H9 (cell line): ENCODE measurements at regions not wholly inside any gene's neighbourhood (a gene's known extent, or its start where the extent isn't known, plus 50 kb on each side); places are given as distances from the start of the nearest gene placed in this dataset.

Experiments
- DNase-seq: peaks from one replicate; pipeline ENCODE4 v3.0.0-alpha.2; 2017
- H2AFZ ChIP-seq: one replicate; pipeline ENCODE4 v1.6.1; 2013; ENCODE audit warnings: mild to moderate bottlenecking, low read length, control low read depth, moderate library complexity
- H2AK5ac ChIP-seq: 2 replicates; pipeline ENCODE4 v1.6.1; 2013; ENCODE audit warnings: low read length, control low read depth, mixed read lengths; ENCODE audit not compliant: insufficient read length
- H2BK120ac ChIP-seq: one replicate; pipeline ENCODE4 v1.6.1; 2013; ENCODE audit warnings: low read depth, mild to moderate bottlenecking, low read length, control low read depth, inconsistent platforms; ENCODE audit not compliant: poor library complexity, severe bottlenecking
- H2BK12ac ChIP-seq: 2 replicates; pipeline ENCODE4 v1.6.1; 2013; ENCODE audit warnings: low read length, control low read depth, mixed read lengths, low read depth; ENCODE audit not compliant: insufficient read length
- H2BK15ac ChIP-seq: 2 replicates; pipeline ENCODE4 v1.6.1; 2013; ENCODE audit warnings: low read depth, low read length, control low read depth
- H2BK20ac ChIP-seq: one replicate; pipeline ENCODE4 v1.6.1; 2013; ENCODE audit warnings: low read depth, mild to moderate bottlenecking, low read length, control low read depth, inconsistent platforms; ENCODE audit not compliant: poor library complexity, severe bottlenecking
- H2BK5ac ChIP-seq: 2 replicates; pipeline ENCODE4 v1.6.1; 2013; ENCODE audit warnings: low read length, control low read depth, mixed read lengths; ENCODE audit not compliant: insufficient read length
- H3K14ac ChIP-seq: 2 replicates; pipeline ENCODE4 v1.6.1; 2013; ENCODE audit warnings: low read length, control low read depth; ENCODE audit not compliant: insufficient read depth
- H3K18ac ChIP-seq: 2 replicates; pipeline ENCODE4 v1.6.1; 2013; ENCODE audit warnings: low read depth, mild to moderate bottlenecking, mixed read lengths, low read length, control low read depth; ENCODE audit not compliant: insufficient read length
- H3K23ac ChIP-seq: 2 replicates; pipeline ENCODE4 v1.6.1; 2013; ENCODE audit warnings: low read length, control low read depth, mixed read lengths, low read depth; ENCODE audit not compliant: insufficient read length
- H3K23me2 ChIP-seq: 2 replicates; pipeline ENCODE4 v1.6.1; 2013; ENCODE audit warnings: low read depth, mild to moderate bottlenecking, mixed read lengths, low read length, control low read depth; ENCODE audit not compliant: insufficient read length, poor library complexity, severe bottlenecking
- H3K27ac ChIP-seq: 2 replicates; pipeline ENCODE4 v1.5.1; 2013; ENCODE audit warnings: low read length, control low read depth, mixed read lengths, low read depth; ENCODE audit not compliant: insufficient read length
- H3K27me3 ChIP-seq: 2 replicates; pipeline ENCODE4 v1.6.1; 2013; ENCODE audit warnings: low read length, control low read depth, inconsistent platforms; ENCODE audit not compliant: insufficient read depth
- H3K4ac ChIP-seq: 2 replicates; pipeline ENCODE4 v1.6.1; 2013; ENCODE audit warnings: low read depth, mild to moderate bottlenecking, control low read depth, inconsistent platforms, low read length, moderate library complexity
- H3K4me1 ChIP-seq: 2 replicates; pipeline ENCODE4 v1.6.1; 2013; ENCODE audit warnings: low read length, control low read depth, inconsistent platforms; ENCODE audit not compliant: insufficient read depth
- H3K4me2 ChIP-seq: 2 replicates; pipeline ENCODE4 v1.6.1; 2013; ENCODE audit warnings: low read length, control low read depth, mixed read lengths; ENCODE audit not compliant: insufficient read length, insufficient read depth
- H3K56ac ChIP-seq: 2 replicates; pipeline ENCODE4 v1.6.1; 2013; ENCODE audit warnings: low read depth, mild to moderate bottlenecking, mixed read lengths, low read length, control low read depth; ENCODE audit not compliant: insufficient read length
- H3K79me1 ChIP-seq: 2 replicates; pipeline ENCODE4 v1.6.1; 2013; ENCODE audit warnings: low read depth, mild to moderate bottlenecking, moderate library complexity, low read length, control low read depth, inconsistent platforms; ENCODE audit not compliant: insufficient read depth, poor library complexity, severe bottlenecking
- H3K79me2 ChIP-seq: 2 replicates; pipeline ENCODE4 v1.6.1; 2013; ENCODE audit warnings: low read length, control low read depth, inconsistent platforms; ENCODE audit not compliant: insufficient read depth
- H3K9ac ChIP-seq: 2 replicates; pipeline ENCODE4 v1.6.1; 2013; ENCODE audit warnings: low read length, control low read depth, mixed read lengths; ENCODE audit not compliant: insufficient read length; ENCODE audit errors: extremely low read depth
- H3K9me3 ChIP-seq: one replicate; pipeline ENCODE4 v1.6.1; 2013; ENCODE audit warnings: low read depth, low read length, inconsistent platforms; ENCODE audit not compliant: control insufficient read depth
- H3T11ph ChIP-seq: one replicate; pipeline ENCODE4 v1.6.1; 2013; ENCODE audit warnings: mild to moderate bottlenecking, low read length, control low read depth, inconsistent platforms
- H4K20me1 ChIP-seq: one replicate; pipeline ENCODE4 v1.6.1; 2013; ENCODE audit not compliant: control insufficient read depth, insufficient read length, insufficient read depth
- H4K5ac ChIP-seq: 2 replicates; pipeline ENCODE4 v1.6.1; 2013; ENCODE audit warnings: low read depth, mild to moderate bottlenecking, mixed read lengths, low read length, control low read depth; ENCODE audit not compliant: insufficient read length
- H4K8ac ChIP-seq: replicated peaks from 2 replicates; pipeline ENCODE4 v1.6.1; 2013; ENCODE audit warnings: low read length, control low read depth, mixed read lengths, low read depth; ENCODE audit not compliant: insufficient read length
- H4K91ac ChIP-seq: 2 replicates; pipeline ENCODE4 v1.6.1; 2013; ENCODE audit warnings: low read depth, mild to moderate bottlenecking, moderate library complexity, mixed read lengths, low read length, control low read depth; ENCODE audit not compliant: insufficient read length
- H3K27ac Mint-ChIP-seq, 3 experiments: 2 replicates in 2 of 3; 3 replicates in 1 of 3; pipeline ENCODE4 v1.8.0; 2020 to 2021; ENCODE audit warnings: mixed read lengths in 3 of 3, mild to moderate bottlenecking in 1 of 3, moderate library complexity in 1 of 3
- H3K27me3 Mint-ChIP-seq: 2 replicates; pipeline ENCODE4 v1.8.0; 2021; ENCODE audit warnings: low read depth, mild to moderate bottlenecking, moderate library complexity, mixed read lengths
- H3K36me3 Mint-ChIP-seq, 3 experiments: 2 replicates in 2 of 3; 3 replicates in 1 of 3; pipeline ENCODE4 v1.8.0; 2020 to 2021; ENCODE audit warnings: low read depth in 3 of 3, mixed read lengths in 3 of 3; ENCODE audit not compliant: insufficient read depth in 1 of 3
- H3K4me1 Mint-ChIP-seq, 2 experiments: 2 replicates each; pipeline ENCODE4 v1.8.0; 2020; ENCODE audit warnings: mixed read lengths in 2 of 2
- H3K4me3 Mint-ChIP-seq, 2 experiments: 2 replicates in 1 of 2; 3 replicates in 1 of 2; pipeline ENCODE4 v1.8.0; 2020 to 2021; ENCODE audit warnings: mild to moderate bottlenecking in 2 of 2, mixed read lengths in 2 of 2, moderate library complexity in 1 of 2
- H3K9me3 Mint-ChIP-seq, 2 experiments: 2 replicates in 1 of 2; 3 replicates in 1 of 2; pipeline ENCODE4 v1.8.0; 2020; ENCODE audit warnings: mild to moderate bottlenecking in 2 of 2, mixed read lengths in 2 of 2, moderate library complexity in 1 of 2
- CTCF ChIP-seq: fragments of 200-600 bp; sonication (generic); conservative IDR thresholded peaks from 3 replicates; pipeline ENCODE4 v1.8.0; 2021; ENCODE audit warnings: antibody characterized with exemption, mild to moderate bottlenecking
- WGBS: extraction: QIAGEN DNeasy Blood & Tissue Kit; methylation state at CpG from one replicate; pipeline ENCODE4 v1.1.7; 2013; ENCODE audit warnings: missing lambda C conversion rate, low lambda C conversion rate, mixed read lengths; ENCODE audit not compliant: insufficient read length; ENCODE audit errors: extremely low coverage; 5-methylcytosine and 5-hydroxymethylcytosine counted together

GRCh38 chr20:48011025-48011424 lies 225.7 kb upstream of the SULF2 start:
- Histone ChIP-seq H2BK5ac (no peak overlapping the region), H2BK20ac (no peak overlapping the region), H3K79me2 (no peaks in the 10 kb centered on the region), H2BK120ac (no peak overlapping the region), H4K20me1 (no peaks in the 10 kb centered on the region), H3K9me3 (no peaks in the 10 kb centered on the region), H3K4me1 (no peaks in the 10 kb centered on the region), H3K4ac (no peak overlapping the region), H4K91ac (no peak overlapping the region), H3K9ac (no peak overlapping the region), H3T11ph (no peak overlapping the region), H2BK15ac (no peak overlapping the region), H2BK12ac (no peak overlapping the region), H3K4me2 (no peak overlapping the region), H3K56ac (no peak overlapping the region), H3K23me2 (no peaks in the 10 kb centered on the region), H3K27ac (no peak overlapping the region), H3K14ac (no peak overlapping the region), H2AK5ac (no peak overlapping the region), H3K27me3 (no peaks in the 10 kb centered on the region), H2AFZ (no peak overlapping the region), H4K8ac (no peak overlapping the region), H3K79me1 (no peaks in the 10 kb centered on the region), H3K18ac (no peak overlapping the region), H4K5ac (no peak overlapping the region), H3K23ac (no peak overlapping the region)
- peaks cover 13 to 23% of the 10 kb centered on the region in 2 experiments; a peak in 4 of 5 replicates for H3K9me3 Mint-ChIP-seq
- peaks cover 6% of the 10 kb centered on the region for H3K27me3 Mint-ChIP-seq
- peaks cover 0 to 19% (median 9%) of the 10 kb centered on the region in 3 experiments; a peak in 5 of 7 replicates for H3K36me3 Mint-ChIP-seq
- H3K4me1 Mint-ChIP-seq, result no peaks in the 10 kb centered on the region
- no CpG with 5 or more reads among the region's 2 CpGs for WGBS
- no peak for TF ChIP-seq CTCF
- no peak overlapping the region for H3K4me3 Mint-ChIP-seq
- no peak overlapping the region for H3K27ac Mint-ChIP-seq
- no peak for DNase-seq
